ENCODE measurements at regions not wholly inside any gene's neighbourhood (a gene's known extent, or its start where the extent isn't known, plus 50 kb on each side); places are given as distances from the start of the nearest gene placed in this dataset.

GRCh38 chr11:80441821-80442220 is 1001.0 kb upstream of the TENM4 start:
- Histone ChIP-seq H3K27me3 (ENCODE audit: insufficient read depth, poor library complexity, severe bottlenecking) (no peaks in the 10 kb centered on the region), H3K4me3 (replicated peaks; ENCODE audit: insufficient read depth, low read length) (no peak overlapping the region), H3K27ac (replicated peaks) (no peak overlapping the region)
- TF ChIP-seq POLR2AphosphoS5 (IDR thresholded peaks at IDR 0.05; ENCODE audit: low read depth) (no peak), REST (IDR thresholded peaks at IDR 0.05; ENCODE audit: insufficient replicate concordance, low read depth) (no peak), CTCF (IDR thresholded peaks at IDR 0.05; ENCODE audit: insufficient read depth, low read length) (no peak), GABPA (IDR thresholded peaks at IDR 0.05; ENCODE audit: low read depth) (no peak), SPI1 (IDR thresholded peaks at IDR 0.05; ENCODE audit: borderline replicate concordance, low read depth) (no peak)
- no peak for DNase-seq (ENCODE audit: low read depth in 1 of 2, low spot score in 1 of 2)

- no peak overlapping the region for H3K27ac ChIP-seq (replicated peaks)
- TF ChIP-seq SPI1 (IDR thresholded peaks at IDR 0.05; ENCODE audit: borderline replicate concordance, low read depth) (no peak), GABPA (IDR thresholded peaks at IDR 0.05; ENCODE audit: low read depth) (no peak), CTCF (IDR thresholded peaks at IDR 0.05; ENCODE audit: insufficient read depth, low read length) (no peak), POLR2AphosphoS5 (IDR thresholded peaks at IDR 0.05; ENCODE audit: low read depth) (no peak), REST (IDR thresholded peaks at IDR 0.05; ENCODE audit: insufficient replicate concordance, low read depth) (no peak)
- no peak overlapping the region for H3K4me3 ChIP-seq (replicated peaks; ENCODE audit: insufficient read depth, low read length)
- H3K27me3 ChIP-seq (ENCODE audit: insufficient read depth, poor library complexity, severe bottlenecking) = no peaks in the 10 kb centered on the region
- DNase-seq (ENCODE audit: low read depth in 1 of 2, low spot score in 1 of 2) = no peak
Observed at GRCh38 chr11:80440835-80441234, 1000.0 kb upstream of the TENM4 start.

- no peak overlapping the region for H3K27ac ChIP-seq (replicated peaks)
- DNase-seq (ENCODE audit: low read depth in 1 of 2, low spot score in 1 of 2) = no peak
Observed at GRCh38 chr11:80436547-80436946, 995.7 kb upstream of the TENM4 start.

GRCh38 chr11:80435345-80435744 is 994.5 kb upstream of the TENM4 start:
- no peak for DNase-seq (ENCODE audit: low read depth in 1 of 2, low spot score in 1 of 2)
- H3K27ac ChIP-seq (replicated peaks) = no peak overlapping the region
- H3K4me3 ChIP-seq (replicated peaks; ENCODE audit: insufficient read depth, low read length) = no peak overlapping the region
- TF ChIP-seq GABPA (IDR thresholded peaks at IDR 0.05; ENCODE audit: low read depth) (no peak), REST (IDR thresholded peaks at IDR 0.05; ENCODE audit: insufficient replicate concordance, low read depth) (no peak), POLR2AphosphoS5 (IDR thresholded peaks at IDR 0.05; ENCODE audit: low read depth) (no peak), CTCF (IDR thresholded peaks at IDR 0.05; ENCODE audit: insufficient read depth, low read length) (no peak), SPI1 (IDR thresholded peaks at IDR 0.05; ENCODE audit: borderline replicate concordance, low read depth) (no peak)
- H3K27me3 ChIP-seq (ENCODE audit: insufficient read depth, poor library complexity, severe bottlenecking) = no peaks in the 10 kb centered on the region

More at GRCh38 chr11:80436547-80436946, 995.7 kb upstream of the TENM4 start:
- no peak for TF ChIP-seq GABPA (IDR thresholded peaks at IDR 0.05; ENCODE audit: low read depth)
- no peak for TF ChIP-seq POLR2AphosphoS5 (IDR thresholded peaks at IDR 0.05; ENCODE audit: low read depth)
- Histone ChIP-seq H3K27me3 (ENCODE audit: insufficient read depth, poor library complexity, severe bottlenecking) (no peaks in the 10 kb centered on the region), H3K4me3 (replicated peaks; ENCODE audit: insufficient read depth, low read length) (no peak overlapping the region)

All from HL-60 (cell line).